Kidney glomerular epithelial cell (primary cell): ENCODE measurements at regions not wholly inside any gene's neighbourhood (a gene's known extent, or its start where the extent isn't known, plus 50 kb on each side); places are given as distances from the start of the nearest gene placed in this dataset.
"Not testable (repeated sequence)": the region's sequence is repeated elsewhere in the genome, so short reads cannot be mapped to it uniquely, and the experiment has no call there.

Source experiments
- DNase-seq: peaks from one replicate; lab custom pipeline; 2025; lab: John Stamatoyannopoulos, UW

GRCh38 chr10:44101082-44101481 lies 283.8 kb downstream of the CXCL12 start:
- no peak for DNase-seq

- DNase-seq: no peak
Measured at GRCh38 chr10:44099511-44099910, 285.4 kb downstream of the CXCL12 start.

- DNase-seq: not testable (repeated sequence)
Measured at GRCh38 chr10:44096217-44096616, 288.7 kb downstream of the CXCL12 start.

- DNase-seq: no peak
Measured at GRCh38 chr10:44089671-44090070, 295.2 kb downstream of the CXCL12 start.

- no peak for DNase-seq
Measured at GRCh38 chr10:44087403-44087802, 297.5 kb downstream of the CXCL12 start.

- no peak for DNase-seq
Measured at GRCh38 chr10:44083719-44084400, 301.0 kb downstream of the CXCL12 start.

GRCh38 chr10:44071479-44071878 lies 313.4 kb downstream of the CXCL12 start:
- no peak for DNase-seq

GRCh38 chr10:44070282-44070681 lies 314.6 kb downstream of the CXCL12 start:
- DNase-seq: no peak

- DNase-seq: no peak
Measured at GRCh38 chr10:44069573-44069972, 315.3 kb downstream of the CXCL12 start.

- no peak for DNase-seq
Measured at GRCh38 chr10:44068716-44069482, 316.0 kb downstream of the CXCL12 start.

- DNase-seq: no peak
Measured at GRCh38 chr10:44067432-44067831, 317.5 kb downstream of the CXCL12 start.

- DNase-seq: no peak
Measured at GRCh38 chr10:44066527-44067255, 318.2 kb downstream of the CXCL12 start.

- no peak for DNase-seq
Measured at GRCh38 chr10:44065788-44066526, 318.9 kb downstream of the CXCL12 start.

GRCh38 chr10:44064987-44065787 lies 319.7 kb downstream of the CXCL12 start:
- DNase-seq: no peak

GRCh38 chr10:44064317-44064716 lies 320.6 kb downstream of the CXCL12 start:
- DNase-seq: no peak

- no peak for DNase-seq
Measured at GRCh38 chr10:44063686-44064085, 321.2 kb downstream of the CXCL12 start.

GRCh38 chr10:44060719-44061118 lies 324.2 kb downstream of the CXCL12 start:
- DNase-seq: no peak

- no peak for DNase-seq
Measured at GRCh38 chr10:44060221-44060620, 324.7 kb downstream of the CXCL12 start.

- no peak for DNase-seq
Measured at GRCh38 chr10:44058259-44058658, 326.6 kb downstream of the CXCL12 start.

GRCh38 chr10:44056967-44057805 lies 327.7 kb downstream of the CXCL12 start:
- DNase-seq: no peak
